Fibroblast of lung (primary cell): ENCODE measurements at regions not wholly inside any gene's neighbourhood (a gene's known extent, or its start where the extent isn't known, plus 50 kb on each side); places are given as distances from the start of the nearest gene placed in this dataset.

Experiments used
- CTCF ChIP-seq, 2 donors: IDR thresholded peaks in 1 of 2; conservative IDR thresholded peaks in 1 of 2; 1 replicate in 1 of 2; 2 replicates in 1 of 2; pipeline ENCODE4 v1.5.1; 2011 to 2012; ENCODE audit warnings: low read length in 2 of 2, control low read depth in 1 of 2, inconsistent platforms in 1 of 2, low read depth in 1 of 2, mild to moderate bottlenecking in 1 of 2
- EZH2 ChIP-seq: IDR thresholded peaks from 2 replicates; pipeline ENCODE4 v1.5.1; 2012; ENCODE audit warnings: low read length, control low read depth, mild to moderate bottlenecking; ENCODE audit errors: missing control alignments

- no peak for TF ChIP-seq CTCF (conservative IDR thresholded peaks at IDR 0.05 in 1 of 2, IDR thresholded peaks at IDR 0.05 in 1 of 2; ENCODE audit: low read depth in 1 of 2, low read length in 2 of 2)
- TF ChIP-seq EZH2 = no peak
Measured at GRCh38 chr2:118577202-118577601, 270.2 kb downstream of the EN1 start.
